ENCODE measurements at regions not wholly inside any gene's neighbourhood (a gene's known extent, or its start where the extent isn't known, plus 50 kb on each side); places are given as distances from the start of the nearest gene placed in this dataset.

DNA sequence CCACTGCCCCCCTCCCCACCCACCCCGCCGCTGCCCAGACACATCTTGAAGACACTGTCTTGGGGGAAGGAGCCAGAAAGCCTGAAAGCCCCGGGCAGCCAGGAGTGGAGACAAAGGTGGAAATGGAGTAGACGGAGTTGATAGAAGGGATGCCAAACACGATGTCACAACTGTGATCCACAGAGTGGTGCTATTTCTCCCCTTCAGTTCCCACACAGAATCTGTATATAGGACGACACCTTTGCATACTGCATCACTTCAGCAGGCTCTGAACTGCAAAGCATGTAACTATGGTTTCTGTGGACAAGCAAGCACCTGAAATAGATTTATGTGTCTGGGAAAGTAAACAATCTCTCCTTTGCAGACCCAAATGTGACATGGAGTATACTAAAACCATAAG is 56.4 kb upstream of the F13A1 start:
- no peak for DNase-seq

DNA sequence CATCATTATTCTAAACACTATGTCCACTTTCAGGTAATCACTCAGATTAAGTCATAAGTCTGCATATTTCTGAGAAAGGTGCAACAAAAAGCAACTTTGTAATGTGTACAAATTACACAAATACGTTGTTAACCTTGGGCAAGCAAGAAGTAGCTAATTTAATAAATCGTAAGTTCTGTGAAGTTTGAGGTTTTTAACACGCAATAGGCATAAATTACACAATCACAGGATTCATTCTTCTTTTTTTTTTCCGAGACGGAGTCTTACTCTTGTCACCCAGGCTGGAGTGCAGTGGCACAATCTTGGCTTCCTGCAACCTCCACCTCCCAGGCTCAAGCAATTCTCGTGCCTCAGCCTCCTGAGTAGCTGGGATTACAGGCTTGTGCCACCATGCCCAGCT is 57.2 kb upstream of the F13A1 start:
- DNase-seq = no peak

DNA sequence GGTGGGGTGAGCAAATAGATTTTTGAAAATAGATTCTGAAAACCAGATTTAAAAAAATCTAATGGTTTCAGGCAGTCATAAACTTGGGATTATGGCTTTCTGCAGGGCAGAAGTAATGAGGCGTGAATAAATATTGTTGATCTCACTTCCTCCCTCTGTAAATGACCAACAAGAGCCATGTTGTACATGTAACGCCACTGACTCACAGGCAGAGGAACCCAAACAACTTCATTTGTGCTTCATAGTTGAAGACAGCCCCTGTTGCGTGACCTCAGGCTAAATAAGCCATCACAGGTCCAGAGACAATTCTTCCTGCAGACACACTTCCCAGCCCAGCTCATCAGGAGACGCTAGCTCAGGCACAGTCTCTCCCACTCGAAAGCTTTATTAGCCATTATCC is 59.1 kb upstream of the F13A1 start:
- no peak for DNase-seq

DNA sequence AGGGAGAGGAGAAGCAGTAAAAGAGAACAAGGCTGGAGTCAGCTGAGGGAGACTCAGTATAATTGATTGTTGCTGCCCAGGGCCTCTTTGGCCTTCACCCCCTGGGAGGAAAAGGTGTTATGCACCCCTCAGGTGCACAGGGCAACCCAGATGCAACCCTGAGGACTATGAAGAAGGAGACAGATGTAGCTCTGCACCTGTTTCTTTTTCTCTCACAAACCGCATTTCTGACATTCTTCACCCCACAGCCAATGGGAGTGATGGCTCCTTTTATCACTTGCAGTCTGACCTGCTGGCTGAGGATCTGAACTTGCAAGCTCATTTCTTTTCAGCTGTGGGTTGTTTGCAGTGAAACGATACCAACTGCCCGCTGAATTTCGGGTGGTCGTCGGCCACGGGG is 64.1 kb upstream of the F13A1 start:
- DNase-seq = no peak

DNA sequence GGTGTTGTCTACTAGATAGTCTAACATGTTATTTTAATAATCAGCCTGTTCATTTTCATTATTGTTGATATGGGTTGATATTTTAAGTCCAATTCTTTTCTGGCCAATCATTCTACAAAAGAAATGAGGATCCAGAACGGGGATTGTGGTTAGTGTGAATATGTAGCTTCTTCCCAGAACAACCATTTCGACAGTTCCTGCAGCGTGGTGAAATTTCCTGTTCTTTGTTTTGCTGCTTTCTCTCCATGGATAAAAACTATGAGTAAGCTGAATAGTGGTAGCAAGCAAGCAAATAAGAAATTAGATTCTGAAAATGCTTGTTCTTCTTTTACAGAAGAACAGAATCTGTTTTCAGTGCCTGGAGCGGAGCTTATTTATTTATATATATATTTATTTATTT is 65.5 kb upstream of the F13A1 start:
- no peak for DNase-seq

DNA sequence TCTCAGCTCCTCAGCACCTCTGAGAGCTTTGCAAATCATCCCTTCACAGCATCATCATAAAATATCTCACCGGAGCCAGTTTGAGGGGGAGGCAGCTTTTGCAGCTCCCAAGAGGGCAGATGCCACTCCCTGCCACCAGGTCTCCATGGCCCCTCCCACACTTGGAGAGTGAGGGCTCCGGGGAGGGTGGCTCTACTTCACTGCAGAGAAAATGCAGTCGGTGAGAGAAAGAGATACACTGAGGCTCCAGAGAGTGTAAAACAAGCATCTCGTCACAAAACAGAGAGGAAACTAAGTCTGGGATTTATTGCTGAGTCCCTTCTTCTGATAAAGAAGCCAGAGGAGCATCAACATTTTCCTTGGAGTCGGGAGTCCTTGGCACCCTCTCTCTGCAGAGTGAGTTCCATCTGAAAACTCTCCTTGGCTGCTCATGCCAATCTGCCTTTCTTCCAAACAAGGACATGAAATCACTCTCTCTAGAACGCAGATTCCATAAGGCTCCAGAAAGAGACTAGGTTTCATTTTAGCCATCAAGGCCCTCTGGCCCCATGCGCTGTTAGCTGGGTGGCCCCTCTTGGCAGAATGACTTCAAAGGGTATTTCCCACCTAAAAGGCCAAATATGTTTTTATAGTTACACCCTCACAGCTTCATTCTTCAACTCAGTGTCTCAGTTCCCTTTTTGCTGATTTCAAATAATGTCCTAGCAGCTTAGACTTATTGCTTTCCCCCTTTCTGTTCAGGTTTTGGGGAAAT is 70.6 kb upstream of the F13A1 start:
- DNase-seq = no peak

DNA sequence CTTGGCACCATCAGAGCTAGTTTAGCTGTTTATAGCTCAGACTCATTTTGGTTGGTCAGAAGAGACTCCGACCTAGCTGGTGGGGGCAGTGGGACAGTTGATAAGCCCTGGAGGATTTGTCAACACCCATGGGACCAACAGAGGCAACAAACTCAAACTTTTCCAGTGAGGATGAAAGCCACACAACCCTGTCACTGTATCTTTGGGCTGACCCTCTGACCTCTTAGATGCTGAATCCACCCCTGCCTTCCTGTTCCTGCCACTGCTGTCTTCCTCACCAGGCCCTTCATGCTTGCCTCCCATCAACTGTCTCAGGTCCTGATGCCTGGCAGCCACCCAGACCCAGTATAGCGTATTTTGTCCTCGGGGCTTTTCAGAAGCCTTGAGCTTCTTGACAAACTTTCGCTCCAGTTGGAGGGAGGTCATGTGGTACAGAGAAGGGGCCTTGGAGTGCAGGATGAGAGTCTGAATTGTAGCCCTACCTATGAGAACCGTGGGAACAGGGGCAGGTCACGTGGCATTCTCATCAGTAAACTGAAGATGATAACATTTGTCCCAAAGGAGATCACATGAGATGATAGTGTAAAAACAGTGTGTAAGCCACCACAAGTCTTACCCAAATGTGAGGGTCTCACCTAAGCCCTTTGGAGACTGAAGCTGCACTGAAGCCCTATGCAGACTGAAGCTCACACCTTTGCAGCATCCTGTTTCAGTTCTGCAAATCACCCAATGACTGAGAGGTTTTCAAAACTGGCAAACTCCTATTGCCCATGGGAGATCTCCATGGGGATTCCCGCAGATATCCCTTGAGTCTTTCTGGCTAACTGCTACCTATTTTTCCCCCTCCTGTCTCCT is 72.0 kb upstream of the F13A1 start:
- no peak for DNase-seq

DNA sequence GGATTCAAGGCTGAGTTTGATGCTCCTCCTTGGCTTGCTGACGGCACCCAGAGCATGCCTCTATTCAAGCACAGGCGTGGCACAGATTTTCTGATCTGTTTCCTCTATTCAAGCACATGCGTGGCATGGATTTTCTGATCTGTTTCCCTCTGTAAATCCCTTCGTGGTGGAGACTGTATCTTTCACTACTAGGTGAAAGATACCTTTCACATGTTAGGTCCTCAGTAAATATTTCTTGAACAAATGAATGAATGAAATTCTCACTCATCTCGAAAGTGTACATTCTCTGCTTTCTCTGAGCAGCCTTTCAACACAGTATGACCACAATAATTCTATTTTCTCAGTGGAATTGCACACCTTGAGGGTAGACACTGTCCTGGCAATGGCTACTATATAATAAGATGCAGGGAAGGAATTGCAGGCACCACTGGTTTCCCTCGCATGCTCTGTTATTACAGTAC is 72.6 kb upstream of the F13A1 start:
- no peak for DNase-seq

DNA sequence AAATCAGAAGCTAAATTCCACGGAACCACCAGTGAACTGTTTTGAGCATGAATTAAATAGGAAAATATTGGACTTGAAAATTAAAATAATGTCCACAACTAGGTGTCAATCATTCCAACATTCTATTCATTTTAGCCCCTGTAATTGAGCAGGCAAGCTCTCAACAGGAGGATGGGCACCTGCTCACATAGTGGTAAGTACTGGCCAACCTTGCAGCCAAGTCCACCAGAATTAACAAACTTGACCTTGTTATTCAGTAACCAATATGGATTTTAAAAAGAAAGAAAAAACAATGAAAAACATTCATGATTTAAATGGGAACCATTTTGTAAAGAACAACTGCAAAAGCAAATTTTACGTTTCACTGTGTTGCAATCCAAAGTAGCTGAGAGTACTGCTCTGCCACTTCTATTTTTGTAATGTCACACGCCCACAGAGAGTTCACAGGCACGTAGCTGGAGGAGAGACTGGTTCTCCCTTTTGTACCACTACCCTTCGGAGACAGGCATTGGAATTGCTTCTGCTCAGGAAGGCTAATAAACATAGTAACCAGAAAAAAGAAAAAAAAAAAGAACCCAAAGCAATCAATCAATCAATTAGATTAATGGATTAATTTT is 75.2 kb upstream of the F13A1 start:
- DNase-seq = no peak

DNA sequence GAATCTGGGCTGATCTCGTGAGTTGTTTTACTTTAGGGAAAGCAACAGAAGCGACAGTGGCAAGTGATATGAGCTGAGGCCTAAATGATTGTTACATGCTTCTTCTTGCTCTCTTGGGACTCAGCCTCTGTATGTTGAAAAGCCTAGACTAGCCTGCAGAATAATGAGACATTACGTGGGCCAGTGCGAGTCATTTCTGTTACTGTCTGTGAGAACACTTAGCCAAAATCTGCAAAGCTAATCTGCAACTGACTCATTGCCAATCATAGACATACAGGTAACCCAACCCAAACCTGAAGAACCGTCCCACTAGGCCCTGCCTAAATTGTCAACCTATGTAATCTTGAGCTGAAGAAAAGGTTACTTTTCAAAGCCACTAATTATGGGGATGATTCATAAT is 77.4 kb upstream of the F13A1 start:
- no peak for DNase-seq

DNA sequence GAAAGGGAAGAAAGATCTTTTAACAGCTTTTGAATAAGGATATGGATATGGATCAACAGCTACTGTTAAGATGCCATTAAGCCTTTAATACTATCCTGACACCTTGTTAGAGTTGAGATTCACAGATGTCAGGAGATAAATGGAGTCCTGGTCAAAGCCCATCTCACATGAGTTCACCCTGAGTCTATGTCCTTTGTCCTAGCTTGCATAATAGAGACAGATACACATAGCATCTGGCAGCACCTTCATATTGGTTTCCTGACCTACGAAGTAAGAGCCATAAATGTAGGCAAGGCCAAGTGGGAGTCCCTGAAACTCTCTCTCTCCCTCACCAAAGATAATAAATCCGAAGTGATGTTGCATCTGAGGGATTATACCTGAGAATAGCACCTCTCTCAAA is 79.1 kb upstream of the F13A1 start:
- DNase-seq = no peak

DNA sequence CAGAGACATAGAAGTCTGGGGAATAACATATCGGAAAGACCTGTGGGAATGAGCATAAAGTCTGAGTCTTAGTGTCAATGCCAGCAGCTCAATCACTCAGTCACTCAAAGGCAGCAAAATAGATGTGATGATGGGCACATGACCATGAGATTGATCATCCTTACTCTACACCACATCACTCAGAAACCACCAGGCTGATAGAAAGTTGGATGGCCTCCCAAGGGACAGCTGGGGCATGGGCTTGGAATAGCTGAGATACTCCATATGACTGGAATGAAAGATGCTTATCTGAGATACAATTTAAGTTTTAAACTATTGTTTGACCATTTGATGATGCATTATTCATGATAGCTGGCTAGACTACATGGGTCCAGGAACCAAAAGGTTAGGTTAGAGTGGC is 80.9 kb upstream of the F13A1 start:
- no peak for DNase-seq

DNA sequence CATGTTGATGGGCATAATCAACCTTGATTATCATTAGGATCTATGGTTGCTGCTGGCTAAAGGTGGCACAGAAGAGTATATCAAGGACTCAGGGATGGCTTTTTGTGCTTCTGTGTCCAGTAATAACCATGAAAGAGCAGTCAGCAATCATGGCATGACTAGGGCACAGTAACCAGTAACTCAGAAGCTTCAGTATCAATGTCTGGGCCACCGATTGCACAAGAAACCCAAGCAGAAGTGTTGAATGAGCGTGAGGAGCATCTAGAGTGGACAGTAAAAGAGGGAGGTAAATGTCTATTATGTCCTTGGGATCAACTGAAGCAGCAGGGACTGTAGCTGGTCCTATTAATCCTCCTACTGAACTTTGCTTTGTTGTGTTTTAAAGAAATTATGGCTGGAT is 81.5 kb upstream of the F13A1 start:
- no peak for DNase-seq

DNA sequence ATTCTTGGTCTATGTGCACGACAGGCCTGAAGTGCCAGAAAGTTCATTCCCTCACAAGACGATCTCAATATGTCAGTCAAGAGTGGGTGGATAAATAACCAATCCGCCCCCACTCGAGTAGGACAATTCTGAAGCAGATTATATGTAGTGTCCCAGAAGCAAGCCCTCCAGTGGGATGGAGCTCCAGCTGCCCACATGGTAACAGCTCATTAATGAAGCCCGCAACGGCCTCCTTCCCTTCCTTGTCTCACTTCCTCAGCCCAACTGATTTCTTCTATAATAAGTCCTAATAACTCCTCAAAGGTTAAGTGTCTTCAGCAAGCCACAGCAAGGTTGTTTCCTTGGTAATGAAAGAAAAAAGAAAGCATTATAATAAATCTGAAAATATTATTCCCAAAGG is 82.1 kb upstream of the F13A1 start:
- DNase-seq = no peak

DNA sequence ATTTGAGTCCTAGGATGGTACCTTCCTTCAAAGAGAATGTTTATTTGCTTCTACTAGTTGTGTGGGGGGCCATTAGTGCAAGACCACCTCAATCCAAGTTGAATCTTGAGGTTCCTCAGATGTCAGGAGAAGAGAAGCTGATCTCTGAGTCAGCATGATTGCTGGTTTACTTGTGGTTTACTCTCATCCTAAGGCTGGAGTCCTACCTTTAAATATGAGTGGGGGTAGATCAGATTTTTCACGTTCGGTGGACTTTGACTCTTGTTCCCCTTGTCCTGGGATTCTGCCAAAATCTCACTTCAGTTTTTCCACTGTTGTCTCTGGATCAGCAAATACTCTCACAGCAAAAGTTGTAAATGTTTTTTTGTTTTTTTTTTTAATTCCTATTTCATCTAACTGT is 84.6 kb upstream of the F13A1 start:
- no peak for DNase-seq

DNA sequence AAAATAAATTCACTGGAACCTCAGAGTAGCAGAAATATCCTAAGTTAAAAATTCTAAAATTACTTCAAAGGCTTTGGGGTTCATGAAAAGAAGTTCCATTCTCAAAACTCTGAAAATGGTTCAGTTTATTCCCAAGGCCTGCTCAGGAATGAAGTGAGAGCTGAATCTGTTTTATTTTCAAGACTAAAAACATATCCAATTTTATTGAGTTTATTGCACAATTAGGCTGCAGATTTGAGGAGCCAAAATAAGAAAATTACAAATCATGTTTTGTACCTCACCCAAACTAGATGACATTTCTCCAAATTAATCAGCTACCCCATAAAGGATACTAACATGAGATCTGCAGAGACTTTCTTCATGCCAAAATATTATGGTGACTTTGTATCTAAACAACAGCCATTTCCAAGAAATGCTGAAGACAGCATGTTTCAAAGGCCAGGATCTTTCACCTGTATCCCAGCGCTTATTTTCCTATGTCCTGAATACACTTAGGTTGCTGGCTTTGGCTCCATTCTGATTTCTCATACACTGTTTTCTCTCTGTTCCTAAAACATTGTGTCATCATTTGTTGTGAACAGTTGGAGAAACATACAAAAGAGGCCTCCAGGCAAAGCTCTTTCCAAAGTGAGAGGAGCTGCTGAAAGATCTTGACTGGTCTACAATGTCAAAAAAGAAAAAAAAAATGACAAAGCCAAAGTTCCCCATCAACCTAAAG is 85.7 kb upstream of the F13A1 start:
- DNase-seq = peak; percentile 25

DNA sequence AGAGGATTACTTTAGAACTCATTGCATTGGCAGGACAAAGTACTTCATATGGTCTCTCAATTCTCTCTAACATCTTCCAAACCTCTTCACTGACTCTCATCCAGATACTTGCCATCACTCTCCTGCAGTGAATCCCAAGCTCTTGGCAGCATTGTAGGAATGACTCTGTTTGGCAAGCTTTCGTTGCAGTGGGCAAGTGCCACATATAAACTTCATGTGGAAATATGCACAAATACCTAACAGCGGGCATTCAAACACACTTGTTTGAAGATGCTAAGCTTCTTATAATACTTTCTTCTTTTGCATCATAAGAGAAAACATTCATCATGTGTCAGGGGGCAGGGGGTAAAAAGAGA is 86.2 kb upstream of the F13A1 start:
- no peak for DNase-seq

DNA sequence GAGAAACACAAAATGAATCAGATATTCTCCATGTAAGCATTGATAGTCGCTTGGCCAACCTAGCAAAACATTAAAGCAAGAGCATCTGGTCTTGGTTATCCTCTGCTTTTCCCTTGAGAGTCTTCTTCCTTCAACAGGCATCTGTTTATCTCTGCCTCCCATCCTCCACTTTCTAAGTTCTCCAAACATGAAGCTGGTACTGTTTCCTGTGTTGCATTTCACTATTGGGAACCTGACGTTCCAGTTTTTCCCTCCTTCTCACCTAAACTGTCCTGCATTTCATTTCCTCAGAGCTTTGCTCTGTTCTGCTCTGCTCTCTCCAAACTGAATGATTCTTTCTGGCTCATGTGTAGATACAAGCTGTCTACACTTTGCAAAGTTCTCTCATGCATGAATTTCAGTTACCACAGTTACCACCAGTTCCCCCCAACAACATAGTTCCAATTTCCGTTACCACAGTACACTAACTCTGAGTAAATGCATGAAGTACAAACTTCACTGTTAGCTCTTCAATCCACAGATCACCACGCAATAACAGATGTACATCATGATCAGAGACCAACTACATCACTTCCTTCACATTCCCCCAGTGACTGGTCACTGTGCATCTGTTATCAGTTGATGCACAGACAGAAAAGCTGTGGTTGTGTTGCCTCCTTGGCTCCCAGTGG is 86.7 kb upstream of the F13A1 start:
- DNase-seq = peak; percentile 43

DNA sequence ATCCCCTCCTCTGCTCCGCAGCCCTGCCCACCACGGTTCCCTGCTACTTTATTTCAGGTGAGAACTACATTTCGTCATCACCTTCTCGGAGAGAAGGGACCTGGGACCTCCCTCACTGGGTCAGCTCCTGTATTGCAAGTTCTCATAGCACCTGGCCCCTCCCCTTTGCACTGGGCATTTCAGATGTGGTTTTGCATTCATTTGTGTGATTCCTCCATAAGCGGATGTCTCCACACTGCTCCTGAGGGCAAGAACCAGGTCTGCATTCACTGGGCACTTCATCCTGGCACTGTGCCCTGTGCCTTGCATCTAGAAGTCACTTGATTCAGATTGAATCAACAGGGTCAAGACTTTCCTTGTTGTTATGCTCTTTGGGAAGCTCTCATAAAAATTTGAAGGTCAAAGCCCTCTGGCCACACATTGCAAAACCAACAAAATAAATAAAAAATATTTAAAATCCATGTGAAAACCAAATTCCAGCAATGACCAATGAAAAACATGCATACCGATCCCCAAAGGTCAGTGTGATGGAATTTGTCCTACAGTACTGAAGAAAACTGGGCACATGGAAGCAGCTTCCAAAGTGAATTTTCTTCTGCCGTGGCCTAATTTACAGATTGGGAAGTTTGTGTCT is 89.1 kb upstream of the F13A1 start:
- DNase-seq = no peak

DNA sequence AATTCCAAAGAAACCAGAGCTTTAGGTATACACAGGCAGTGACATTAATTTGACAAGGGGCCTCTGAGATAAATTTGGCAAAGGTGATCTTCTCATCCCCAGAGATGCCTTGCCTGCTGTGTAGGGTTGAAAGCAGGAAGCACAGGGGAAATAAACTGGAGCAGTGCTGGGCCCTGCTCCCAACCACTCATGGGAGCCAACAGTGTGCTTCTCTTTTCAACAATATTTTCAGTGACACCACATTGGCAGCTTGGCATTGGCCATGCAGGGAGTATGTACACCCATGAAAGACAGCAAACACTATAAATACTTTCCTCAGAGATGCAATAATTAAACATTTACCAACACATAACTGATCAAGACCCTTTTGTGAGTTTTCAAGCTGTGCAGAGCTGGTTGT is 90.7 kb upstream of the F13A1 start:
- no peak for DNase-seq

DNA sequence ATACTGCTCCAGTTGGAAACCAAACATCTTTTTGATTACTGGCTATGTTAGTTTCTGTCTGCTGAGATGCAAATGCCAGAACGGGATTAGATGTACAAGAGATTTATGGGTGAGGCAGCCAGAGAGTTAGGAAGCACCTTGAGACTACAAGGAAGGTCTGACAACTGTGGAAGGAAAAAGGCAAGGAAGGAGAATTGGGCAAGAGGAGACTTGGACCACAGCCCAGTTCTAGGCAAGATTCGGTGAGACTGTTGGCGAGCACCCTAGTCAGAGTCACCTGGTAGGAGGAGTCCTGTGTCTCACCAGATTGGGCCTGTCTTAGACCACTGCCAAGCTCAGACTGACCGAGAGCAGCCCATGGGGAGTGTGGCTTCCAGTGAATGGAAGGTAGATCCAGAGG is 91.8 kb upstream of the F13A1 start:
- DNase-seq = no peak
